GM12878 (cell line): ENCODE measurements at regions not wholly inside any gene's neighbourhood (a gene's known extent, or its start where the extent isn't known, plus 50 kb on each side); places are given as distances from the start of the nearest gene placed in this dataset.
"Not testable (repeated sequence)": the region's sequence is repeated elsewhere in the genome, so short reads cannot be mapped to it uniquely, and the experiment has no call there.

ENCODE experiments used
- ATAC-seq: fragments of 200-7000 bp; cut with Tn5 transposase; 3 replicates; pipeline ENCODE4 v1.9.1; 2020; ENCODE audit warnings: mild to moderate bottlenecking, moderate library complexity
- BruUV-seq: library from RNA; stranded (reverse); fragments of 400-500 nt; replicated peaks from 2 replicates; lab custom pipeline; 2021; lab: Mats Ljungman, UMichigan
- CTCF ChIA-PET: fragments of 300-600 bp; sonication (Branson Sonifier 250); formaldehyde crosslinking; extraction: SDS; loops from one replicate; lab custom pipeline; 2021; ENCODE audit warnings: inconsistent platforms; lab: Yijun Ruan, JAX
- POLR2A ChIA-PET: fragments of 350-600 bp; formaldehyde crosslinking; extraction: SDS; loops from one replicate; lab custom pipeline; 2021; ENCODE audit warnings: inconsistent platforms; lab: Charles Lee
- RAD21 ChIA-PET: fragments of 300-600 bp; sonication (Branson Sonifier 250); formaldehyde crosslinking; loops from one replicate; lab custom pipeline; 2023; ENCODE audit warnings: antibody characterized with exemption; ENCODE audit not compliant: unreplicated experiment; lab: Charles Lee
- SMC1A ChIA-PET: fragments of 300-600 bp; sonication (Branson Sonifier 250); formaldehyde crosslinking; loops from one replicate; lab custom pipeline; 2023; ENCODE audit not compliant: unreplicated experiment, uncharacterized antibody; lab: Charles Lee
- DNase-seq: peaks from one replicate; pipeline ENCODE4 v3.0.0-alpha.2; 2011; ENCODE audit warnings: low read depth, low spot score
- FAIRE-seq: peaks from 3 replicates; lab custom pipeline; 2011; peaks lifted over from hg19 to GRCh38; lab: Jason Lieb, UNC
- H2AFZ ChIP-seq: 2 replicates; pipeline ENCODE4 v1.6.0; 2011; ENCODE audit warnings: low read depth, low read length, control low read depth; ENCODE audit not compliant: control insufficient read depth
- H3K27ac ChIP-seq: 2 replicates; pipeline ENCODE4 v1.5.1; 2011; ENCODE audit warnings: control low read depth; ENCODE audit not compliant: control insufficient read depth, insufficient read depth
- H3K27me3 ChIP-seq, 2 experiments: replicated peaks in 1 of 2; 2 replicates each; pipeline versions ENCODE4 v1.6.0 to v1.6.1; 2011; ENCODE audit warnings: low read length in 1 of 2; ENCODE audit not compliant: control insufficient read depth in 2 of 2, insufficient read depth in 2 of 2
- H3K36me3 ChIP-seq, 2 experiments: 2 replicates each; pipeline ENCODE4 v1.5.1; 2011; ENCODE audit warnings: low read length in 1 of 2; ENCODE audit not compliant: control insufficient read depth in 2 of 2, insufficient read depth in 2 of 2
- H3K4me1 ChIP-seq: 2 replicates; pipeline ENCODE4 v1.6.1; 2011; ENCODE audit warnings: mild to moderate bottlenecking, low read length, moderate library complexity, mixed read lengths; ENCODE audit not compliant: control insufficient read depth, insufficient read depth
- H3K4me2 ChIP-seq: 2 replicates; pipeline ENCODE4 v1.6.0; 2011; ENCODE audit warnings: control low read depth; ENCODE audit not compliant: control insufficient read depth, insufficient read depth
- H3K4me3 ChIP-seq: fragments of 200-600 bp; sonication (generic); 2 replicates; pipeline ENCODE4 v1.5.1; 2016
- H3K79me2 ChIP-seq: 2 replicates; pipeline ENCODE4 v1.6.0; 2011; ENCODE audit warnings: low read length; ENCODE audit not compliant: control insufficient read depth, insufficient read depth
- H3K9ac ChIP-seq: 2 replicates; pipeline ENCODE4 v1.8.0; 2011; ENCODE audit warnings: low read length, control low read depth, mixed read lengths; ENCODE audit not compliant: control insufficient read depth, insufficient read depth
- H3K9me3 ChIP-seq: replicated peaks from 3 replicates; pipeline ENCODE4 v1.5.1; 2011; ENCODE audit warnings: mild to moderate bottlenecking, low read length; ENCODE audit not compliant: control insufficient read depth, insufficient read depth
- H4K20me1 ChIP-seq: 2 replicates; pipeline ENCODE4 v1.6.0; 2011; ENCODE audit not compliant: control insufficient read depth, insufficient read depth
- CBX3 ChIP-seq: fragments of 200-600 bp; sonication (generic); IDR thresholded peaks from 2 replicates; pipeline ENCODE4 v1.6.1; 2016; ENCODE audit warnings: low read depth, borderline replicate concordance
- CREM ChIP-seq: IDR thresholded peaks from 2 replicates; pipeline ENCODE4 v1.6.1; 2014; ENCODE audit warnings: antibody characterized with exemption, low read depth
- EZH2 ChIP-seq: IDR thresholded peaks from 2 replicates; pipeline ENCODE4 v1.6.1; 2012; ENCODE audit warnings: low read depth, mild to moderate bottlenecking, control low read depth, inconsistent platforms, low read length, borderline replicate concordance; ENCODE audit not compliant: control insufficient read depth
- MTA3 ChIP-seq: IDR thresholded peaks from 2 replicates; pipeline ENCODE4 v1.6.1; 2012; ENCODE audit warnings: low read length, inconsistent platforms, borderline replicate concordance
- RFX5 ChIP-seq: IDR thresholded peaks from 2 replicates; pipeline ENCODE4 v1.6.1; 2011; ENCODE audit warnings: low read depth, low read length, improper control_type of control experiment
- SMAD5 ChIP-seq: IDR thresholded peaks from 2 replicates; pipeline ENCODE4 v1.6.1; 2016; ENCODE audit warnings: antibody characterized with exemption, low read depth
- STAT1 ChIP-seq: fragments of 450-650 bp; conservative IDR thresholded peaks from 2 replicates; pipeline ENCODE4 v1.6.1; 2014; ENCODE audit warnings: antibody characterized with exemption, mild to moderate bottlenecking
- STAT3 ChIP-seq: IDR thresholded peaks from 2 replicates; pipeline ENCODE4 v1.6.1; 2011; ENCODE audit warnings: low read depth, low read length, improper control_type of control experiment
- SUPT20H ChIP-seq: IDR thresholded peaks from 2 replicates; pipeline ENCODE4 v1.6.1; 2011; ENCODE audit warnings: low read depth, mild to moderate bottlenecking, low read length, moderate library complexity, borderline replicate concordance; ENCODE audit not compliant: control insufficient read depth
- TCF12 ChIP-seq: IDR thresholded peaks from 2 replicates; pipeline ENCODE4 v1.6.1; 2011; ENCODE audit warnings: low read depth, mild to moderate bottlenecking, low read length
- TCF3 ChIP-seq: IDR thresholded peaks from 2 replicates; pipeline ENCODE4 v1.6.1; 2012; ENCODE audit warnings: low read depth, mild to moderate bottlenecking, low read length, borderline replicate concordance; ENCODE audit not compliant: insufficient read depth
- WRNIP1 ChIP-seq: IDR thresholded peaks from 2 replicates; pipeline ENCODE4 v1.6.1; 2011; ENCODE audit warnings: low read depth, low read length, improper control_type of control experiment, borderline replicate concordance
- WGBS: methylation state at CpG from one replicate; pipeline ENCODE4 v1.1.6; 2016; ENCODE audit warnings: low lambda C conversion rate; ENCODE audit not compliant: insufficient replicate concordance, insufficient coverage; ENCODE audit errors: missing lambda C conversion rate; 5-methylcytosine and 5-hydroxymethylcytosine counted together
- in situ Hi-C: fragments of 300-500 bp; cut with MboI; formaldehyde crosslinking; loops from 9 replicates; pipeline ENCODE4 v1.14.3; 2018; ENCODE audit warnings: mixed read lengths
- intact Hi-C: fragments of 100-400 bp; cut with micrococcal nuclease; formaldehyde crosslinking; loops from one replicate; pipeline ENCODE4 v1.14.2; 2022; ENCODE audit not compliant: unreplicated experiment
- TF ChIP-seq, protein P1 (sequence below): IDR thresholded peaks from 2 replicates; pipeline ENCODE4 v1.6.1; 2012; ENCODE audit warnings: low read depth, low read length, improper control_type of control experiment
- TF ChIP-seq, protein P2 (sequence below): IDR thresholded peaks from 2 replicates; pipeline ENCODE4 v1.6.1; 2011; ENCODE audit warnings: low read depth, low read length, improper control_type of control experiment, borderline replicate concordance

DNA sequence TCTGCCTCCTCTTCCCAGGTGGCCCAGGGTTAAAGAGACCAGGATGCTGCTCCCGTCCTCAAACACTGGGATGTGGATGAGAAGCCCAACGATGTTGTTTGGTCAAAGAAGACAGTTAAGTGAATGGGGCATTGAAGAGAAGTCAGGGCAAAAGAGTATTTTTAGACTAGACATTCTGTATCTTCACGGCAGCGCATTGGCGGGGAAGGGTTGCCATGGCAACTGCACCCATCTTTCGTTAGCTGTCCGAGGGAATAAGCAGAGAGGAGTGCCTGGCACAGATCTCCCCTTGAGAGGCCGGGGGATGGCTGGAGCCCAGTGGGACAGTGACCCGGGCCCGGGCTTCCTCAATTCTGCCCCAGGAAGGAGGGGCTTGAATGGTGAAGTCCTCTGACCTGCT lies 56.4 kb upstream of the GPR31 start:
- Histone ChIP-seq H3K79me2 (no peaks in the 10 kb centered on the region), H4K20me1 (no peaks in the 10 kb centered on the region), H3K9me3 (no peaks in the 10 kb centered on the region), H3K36me3 (no peaks in the 10 kb centered on the region), H3K9ac (no peak overlapping the region), H3K4me1 (peaks cover 5% of the 10 kb centered on the region; the same call in 1 of the 2 replicates), H3K27me3 (peaks cover 0 to 1% of the 10 kb centered on the region in 2 experiments; a peak in 2 of 4 replicates), H3K4me2 (no peak overlapping the region), H3K4me3 (no peak overlapping the region), H2AFZ (no peak overlapping the region), H3K27ac (no peak overlapping the region)
- ChIA-PET RAD21 (no interaction called here), POLR2A (no interaction called here), SMC1A (no interaction called here), CTCF (no interaction called here)
- BruUV-seq: no TSS peak
- intact Hi-C loops (no loop called here), in situ Hi-C loops (loop anchor here (25.0 kb wide), 1 partner anchor 148 kb away; no protein-coding TSS in a partner anchor)
- FAIRE-seq (no peak), ATAC-seq (no peak), DNase-seq (no peak)
- WGBS: 11% methylated on average over 9 of the region's 10 CpGs
- no peak for TF ChIP-seq SUPT20H
- TF ChIP-seq TCF12: no peak
- no peak for TF ChIP-seq STAT1
- TF ChIP-seq EZH2: no peak
- TF ChIP-seq SMAD5: no peak
- TF ChIP-seq, protein P1, sequence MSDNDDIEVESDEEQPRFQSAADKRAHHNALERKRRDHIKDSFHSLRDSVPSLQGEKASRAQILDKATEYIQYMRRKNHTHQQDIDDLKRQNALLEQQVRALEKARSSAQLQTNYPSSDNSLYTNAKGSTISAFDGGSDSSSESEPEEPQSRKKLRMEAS: no peak
- no peak for TF ChIP-seq WRNIP1
- no peak for TF ChIP-seq MTA3
- no peak for TF ChIP-seq RFX5
- TF ChIP-seq STAT3: no peak
- TF ChIP-seq CBX3: no peak
- TF ChIP-seq, protein P2, sequence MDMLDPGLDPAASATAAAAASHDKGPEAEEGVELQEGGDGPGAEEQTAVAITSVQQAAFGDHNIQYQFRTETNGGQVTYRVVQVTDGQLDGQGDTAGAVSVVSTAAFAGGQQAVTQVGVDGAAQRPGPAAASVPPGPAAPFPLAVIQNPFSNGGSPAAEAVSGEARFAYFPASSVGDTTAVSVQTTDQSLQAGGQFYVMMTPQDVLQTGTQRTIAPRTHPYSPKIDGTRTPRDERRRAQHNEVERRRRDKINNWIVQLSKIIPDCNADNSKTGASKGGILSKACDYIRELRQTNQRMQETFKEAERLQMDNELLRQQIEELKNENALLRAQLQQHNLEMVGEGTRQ: no peak
- no peak for TF ChIP-seq TCF3
- TF ChIP-seq CREM: no peak

DNA sequence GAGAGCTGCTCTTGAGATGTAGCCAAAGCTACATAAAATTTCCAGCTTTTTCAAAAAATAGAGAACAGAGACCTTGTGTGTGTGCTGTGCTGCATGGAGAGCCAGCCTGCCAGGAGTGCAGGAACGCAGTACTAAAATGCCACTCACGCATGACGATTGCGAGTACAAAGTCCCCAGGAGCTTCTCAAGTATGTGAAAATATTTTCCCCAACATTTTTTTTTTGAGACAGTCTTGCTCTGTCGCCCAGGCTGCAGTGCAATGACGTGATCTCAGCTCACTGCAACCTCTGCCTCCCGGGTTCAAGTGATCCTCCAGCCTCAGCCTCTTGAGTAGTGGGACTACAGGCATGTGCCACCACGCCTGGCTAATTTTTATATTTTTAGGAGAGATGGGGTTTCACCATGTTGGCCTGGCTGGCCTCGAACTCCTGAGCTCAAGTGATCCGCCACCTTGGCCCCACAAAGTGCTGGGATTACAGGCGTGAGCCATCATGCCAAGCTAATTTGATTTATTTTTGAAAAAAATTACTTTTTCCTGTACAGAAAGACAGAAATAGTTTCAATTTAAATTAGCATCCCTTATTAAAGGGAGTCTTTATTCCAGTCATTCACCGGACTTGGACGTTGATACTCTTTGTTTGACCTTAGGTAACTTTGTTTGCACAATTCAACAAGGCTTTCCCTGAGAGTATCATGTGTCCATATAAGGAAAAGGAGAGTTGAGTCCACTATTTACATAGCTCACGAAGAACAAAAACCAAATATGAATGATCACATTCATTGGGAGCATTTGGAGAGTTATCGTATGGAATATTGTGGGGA lies 57.9 kb upstream of the GPR31 start:
- ATAC-seq, DNase-seq, H3K27me3 ChIP-seq, H3K79me2 ChIP-seq, H3K4me2 ChIP-seq, H3K9me3 ChIP-seq, H3K36me3 ChIP-seq, SMC1A ChIA-PET, POLR2A ChIA-PET, H2AFZ ChIP-seq, H3K4me3 ChIP-seq, H3K9ac ChIP-seq, H3K4me1 ChIP-seq, H3K27ac ChIP-seq, BruUV-seq, intact Hi-C loops, H4K20me1 ChIP-seq: not testable (repeated sequence)
- in situ Hi-C loops: loop anchor here (25.0 kb wide), 1 partner anchor 147 kb away; no protein-coding TSS in a partner anchor
- 42% methylated on average over 13 of the region's 15 CpGs for WGBS
- peak; percentile 62 for FAIRE-seq
- ChIA-PET CTCF (interaction anchor here (0.7 to 1.0 kb wide), 2 partner anchors 133 to 683 kb away, joined by 3 read pairs; no protein-coding TSS in a partner anchor), RAD21 (interaction anchor here (1.6 kb wide), 1 partner anchor 441 kb away, joined by 4 read pairs; no protein-coding TSS in a partner anchor)
